Stomach smooth muscle (tissue), 2 donors: ENCODE measurements at regions not wholly inside any gene's neighbourhood (a gene's known extent, or its start where the extent isn't known, plus 50 kb on each side); places are given as distances from the start of the nearest gene placed in this dataset.

ENCODE experiments used
- H3K27ac ChIP-seq: one replicate; pipeline ENCODE4 v1.7.0; 2013; ENCODE audit warnings: mild to moderate bottlenecking, low read length, inconsistent platforms
- H3K27me3 ChIP-seq, 2 donors: one replicate each; pipeline ENCODE4 v1.7.0; 2013; ENCODE audit warnings: low read length in 2 of 2; ENCODE audit not compliant: insufficient read depth in 2 of 2, control insufficient read depth in 1 of 2
- H3K36me3 ChIP-seq, 2 donors: one replicate each; pipeline ENCODE4 v1.7.0; 2013; ENCODE audit warnings: low read length in 2 of 2; ENCODE audit not compliant: control insufficient read depth in 2 of 2, insufficient read depth in 2 of 2
- H3K4me1 ChIP-seq: one replicate; pipeline ENCODE4 v1.7.0; 2013; ENCODE audit warnings: low read length; ENCODE audit not compliant: control insufficient read depth, insufficient read depth
- H3K4me3 ChIP-seq, 2 donors: one replicate each; pipeline ENCODE4 v1.7.0; 2013; ENCODE audit warnings: low read length in 2 of 2
- H3K9ac ChIP-seq, 2 donors: one replicate each; pipeline ENCODE4 v1.7.0; 2013; ENCODE audit warnings: low read length in 2 of 2, mild to moderate bottlenecking in 1 of 2
- H3K9me3 ChIP-seq, 2 donors: one replicate each; pipeline ENCODE4 v1.7.0; 2013; ENCODE audit warnings: low read length in 2 of 2; ENCODE audit not compliant: control insufficient read depth in 2 of 2
- donor health status: healthy.
- donor health status: Pancreatic carcinoma.

- Histone ChIP-seq H3K9me3 (no peaks in the 10 kb centered on the region), H3K4me1 (peaks cover 23% of the 10 kb centered on the region), H3K27ac (peak overlapping the region; percentile 13), H3K36me3 (no peaks in the 10 kb centered on the region), H3K9ac (no peak overlapping the region), H3K4me3 (peak overlapping the region; percentile 31 to 44), H3K27me3 (peaks cover 6 to 13% of the 10 kb centered on the region in 2 donors)
Measured at GRCh38 chr6:1527073-1527457, 82.7 kb upstream of the FOXC1 start.

GRCh38 chr6:1535295-1535694, 74.4 kb upstream of the FOXC1 start:
- H3K4me3 ChIP-seq, result no peak overlapping the region
- no peak overlapping the region for H3K27ac ChIP-seq
- H3K36me3 ChIP-seq, result no peaks in the 10 kb centered on the region
- H3K4me1 ChIP-seq, result no peaks in the 10 kb centered on the region
- H3K9ac ChIP-seq, result no peak overlapping the region
- H3K27me3 ChIP-seq, result no peaks in the 10 kb centered on the region
- no peaks in the 10 kb centered on the region for H3K9me3 ChIP-seq

- H3K9me3 ChIP-seq, result no peaks in the 10 kb centered on the region
- no peak overlapping the region for H3K27ac ChIP-seq
- H3K36me3 ChIP-seq, result no peaks in the 10 kb centered on the region
- no peaks in the 10 kb centered on the region for H3K4me1 ChIP-seq
- no peaks in the 10 kb centered on the region for H3K27me3 ChIP-seq
- no peak overlapping the region for H3K4me3 ChIP-seq
- no peak overlapping the region for H3K9ac ChIP-seq
Measured at GRCh38 chr6:1536526-1537429, 72.9 kb upstream of the FOXC1 start.

- Histone ChIP-seq H3K27ac (no peak overlapping the region), H3K4me3 (no peak overlapping the region), H3K9me3 (peaks cover 0 to 4% of the 10 kb centered on the region in 2 donors), H3K36me3 (no peaks in the 10 kb centered on the region), H3K4me1 (no peaks in the 10 kb centered on the region), H3K27me3 (no peaks in the 10 kb centered on the region), H3K9ac (no peak overlapping the region)
Measured at GRCh38 chr6:1538369-1538768, 71.3 kb upstream of the FOXC1 start.

- Histone ChIP-seq H3K27me3 (no peaks in the 10 kb centered on the region), H3K9ac (no peak overlapping the region), H3K9me3 (peaks cover 0 to 4% of the 10 kb centered on the region in 2 donors), H3K4me3 (no peak overlapping the region), H3K36me3 (no peaks in the 10 kb centered on the region), H3K4me1 (no peaks in the 10 kb centered on the region), H3K27ac (no peak overlapping the region)
Measured at GRCh38 chr6:1538810-1539478, 70.8 kb upstream of the FOXC1 start.

GRCh38 chr6:1540864-1541521, 68.7 kb upstream of the FOXC1 start:
- H3K27me3 ChIP-seq, result no peaks in the 10 kb centered on the region
- H3K36me3 ChIP-seq, result no peaks in the 10 kb centered on the region
- no peak overlapping the region for H3K4me3 ChIP-seq
- H3K4me1 ChIP-seq, result no peaks in the 10 kb centered on the region
- peaks cover 0 to 4% of the 10 kb centered on the region in 2 donors for H3K9me3 ChIP-seq
- H3K9ac ChIP-seq, result no peak overlapping the region
- no peak overlapping the region for H3K27ac ChIP-seq

- no peaks in the 10 kb centered on the region for H3K27me3 ChIP-seq
- no peak overlapping the region for H3K4me3 ChIP-seq
- H3K9me3 ChIP-seq, result peaks cover 0 to 4% of the 10 kb centered on the region in 2 donors
- H3K36me3 ChIP-seq, result peaks cover 0 to 3% of the 10 kb centered on the region in 2 donors
- H3K4me1 ChIP-seq, result no peaks in the 10 kb centered on the region
- H3K27ac ChIP-seq, result no peak overlapping the region
- no peak overlapping the region for H3K9ac ChIP-seq
Measured at GRCh38 chr6:1542335-1542734, 67.4 kb upstream of the FOXC1 start.

- Histone ChIP-seq H3K4me1 (no peaks in the 10 kb centered on the region), H3K9ac (no peak overlapping the region), H3K4me3 (no peak overlapping the region), H3K27me3 (no peaks in the 10 kb centered on the region), H3K9me3 (peaks cover 0 to 4% of the 10 kb centered on the region in 2 donors), H3K27ac (no peak overlapping the region), H3K36me3 (peaks cover 0 to 6% of the 10 kb centered on the region in 2 donors)
Measured at GRCh38 chr6:1542764-1543163, 67.0 kb upstream of the FOXC1 start.

GRCh38 chr6:1544000-1544399, 65.7 kb upstream of the FOXC1 start:
- H3K27ac ChIP-seq, result no peak overlapping the region
- peaks cover 0 to 4% of the 10 kb centered on the region in 2 donors for H3K9me3 ChIP-seq
- peaks cover 0 to 9% of the 10 kb centered on the region in 2 donors for H3K36me3 ChIP-seq
- H3K9ac ChIP-seq, result no peak overlapping the region
- H3K4me3 ChIP-seq, result no peak overlapping the region
- no peaks in the 10 kb centered on the region for H3K27me3 ChIP-seq
- no peaks in the 10 kb centered on the region for H3K4me1 ChIP-seq

GRCh38 chr6:1544603-1545002, 65.1 kb upstream of the FOXC1 start:
- no peaks in the 10 kb centered on the region for H3K27me3 ChIP-seq
- no peaks in the 10 kb centered on the region for H3K4me1 ChIP-seq
- H3K9ac ChIP-seq, result no peak overlapping the region

More at GRCh38 chr6:1544603-1545002, 65.1 kb upstream of the FOXC1 start:
- Histone ChIP-seq H3K4me3 (no peak overlapping the region), H3K36me3 (peaks cover 0 to 9% of the 10 kb centered on the region in 2 donors), H3K27ac (no peak overlapping the region), H3K9me3 (peaks cover 0 to 4% of the 10 kb centered on the region in 2 donors)
